Pulmonary artery endothelial cell (primary cell): ENCODE measurements at regions not wholly inside any gene's neighbourhood (a gene's known extent, or its start where the extent isn't known, plus 50 kb on each side); places are given as distances from the start of the nearest gene placed in this dataset.
A peak's percentile ranks its signal among the peaks of the same experiment; 100 is the strongest.
"Not testable (repeated sequence)": the region's sequence is repeated elsewhere in the genome, so short reads cannot be mapped to it uniquely, and the experiment has no call there.

Experiments used
- DNase-seq: peaks from one replicate; pipeline ENCODE4 v3.0.0-alpha.2; 2011; ENCODE audit warnings: low read depth, low spot score

GRCh38 chr9:31347082-31347617, 1037.3 kb upstream of the ACO1 start:
- DNase-seq = no peak

GRCh38 chr9:31355159-31355882, 1029.1 kb upstream of the ACO1 start:
- no peak for DNase-seq

GRCh38 chr9:31355965-31356364, 1028.5 kb upstream of the ACO1 start:
- no peak for DNase-seq

GRCh38 chr9:31359071-31359470, 1025.4 kb upstream of the ACO1 start:
- DNase-seq = no peak

GRCh38 chr9:31364171-31364570, 1020.3 kb upstream of the ACO1 start:
- no peak for DNase-seq

- no peak for DNase-seq
These were observed 1011.5 kb upstream of the ACO1 start for GRCh38 chr9:31372799-31373587.

GRCh38 chr9:31377358-31377757, 1007.1 kb upstream of the ACO1 start:
- no peak for DNase-seq

- no peak for DNase-seq
These were observed 995.8 kb upstream of the ACO1 start for GRCh38 chr9:31388660-31389059.

GRCh38 chr9:31389075-31389474, 995.4 kb upstream of the ACO1 start:
- DNase-seq = no peak

- DNase-seq = no peak
These were observed 993.9 kb upstream of the ACO1 start for GRCh38 chr9:31390403-31391025.

GRCh38 chr9:31393240-31393639, 991.2 kb upstream of the ACO1 start:
- peak; percentile 22 for DNase-seq

- DNase-seq = peak; percentile 27
These were observed 990.4 kb upstream of the ACO1 start for GRCh38 chr9:31394015-31394473.

GRCh38 chr9:31412081-31412480, 972.4 kb upstream of the ACO1 start:
- DNase-seq = no peak

- no peak for DNase-seq
These were observed 969.3 kb upstream of the ACO1 start for GRCh38 chr9:31415164-31415563.

- no peak for DNase-seq
These were observed 966.0 kb upstream of the ACO1 start for GRCh38 chr9:31418419-31418818.

- DNase-seq = not testable (repeated sequence)
These were observed 940.6 kb upstream of the ACO1 start for GRCh38 chr9:31443630-31444457.

GRCh38 chr9:31445357-31445756, 939.1 kb upstream of the ACO1 start:
- no peak for DNase-seq

- DNase-seq = no peak
These were observed 938.5 kb upstream of the ACO1 start for GRCh38 chr9:31445960-31446359.

- DNase-seq = no peak
These were observed 917.4 kb upstream of the ACO1 start for GRCh38 chr9:31467075-31467474.

GRCh38 chr9:31470051-31470450, 914.4 kb upstream of the ACO1 start:
- DNase-seq = no peak

GRCh38 chr9:31471010-31471409, 913.4 kb upstream of the ACO1 start:
- no peak for DNase-seq
